Sigmoid colon (tissue), 4 donors: ENCODE measurements at regions not wholly inside any gene's neighbourhood (a gene's known extent, or its start where the extent isn't known, plus 50 kb on each side); places are given as distances from the start of the nearest gene placed in this dataset.

Experiments used
- CTCF ChIP-seq, 4 experiments: fragments of 450-650 bp in 3 of 4; fragments of 200-600 bp in 1 of 4; IDR thresholded peaks; one replicate each; pipeline ENCODE4 v1.5.1; 2016 to 2019; ENCODE audit warnings: antibody characterized with exemption in 4 of 4, mild to moderate bottlenecking in 3 of 4, moderate library complexity in 2 of 4
- POLR2A ChIP-seq, 2 donors: fragments of 450-650 bp; IDR thresholded peaks; one replicate each; pipeline ENCODE4 v1.6.1; 2016; ENCODE audit warnings: antibody characterized with exemption in 2 of 2, mild to moderate bottlenecking in 2 of 2, moderate library complexity in 2 of 2
- POLR2AphosphoS5 ChIP-seq, 4 donors: sonication (generic); formaldehyde crosslinking; IDR thresholded peaks; one replicate each; pipeline ENCODE4 v1.6.1; 2017; ENCODE audit warnings: antibody characterized with exemption in 4 of 4

- TF ChIP-seq CTCF (IDR thresholded peaks at IDR 0.05) (no peak), POLR2A (IDR thresholded peaks at IDR 0.05) (no peak), POLR2AphosphoS5 (IDR thresholded peaks at IDR 0.05) (no peak)
Observed at GRCh38 chr9:105900123-105900522, 205.8 kb downstream of the TMEM38B start.
